ENCODE measurements at regions not wholly inside any gene's neighbourhood (a gene's known extent, or its start where the extent isn't known, plus 50 kb on each side); places are given as distances from the start of the nearest gene placed in this dataset.

DNA sequence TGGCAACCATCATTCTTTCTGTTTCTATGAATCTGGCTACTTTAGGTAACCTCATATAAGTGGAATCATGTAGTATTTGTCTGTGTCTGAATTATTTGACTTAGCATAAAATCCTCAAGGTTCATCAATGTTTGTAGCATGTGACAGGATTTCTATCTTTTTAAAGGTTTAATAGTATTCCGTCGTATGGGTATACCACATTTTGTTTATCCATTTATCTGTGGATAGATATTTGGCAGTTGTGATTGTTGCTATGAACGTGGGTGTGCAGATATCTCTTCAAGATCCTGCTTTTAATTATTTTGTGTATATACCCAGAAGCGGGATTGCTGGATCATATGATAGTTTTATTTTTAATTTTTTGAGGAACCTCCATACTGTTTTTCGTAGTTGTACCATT is 421.7 kb downstream of the PCNX1 start:
- intact Hi-C loops (cut with DNase I), result loop anchor here (5.0 to 10.0 kb wide), 2 partner anchors 194 to 408 kb away; no protein-coding TSS in a partner anchor
- Histone ChIP-seq H3K36me3 (no peaks in the 10 kb centered on the region), H3K27ac (no peak overlapping the region), H3K27me3 (no peaks in the 10 kb centered on the region), H3K4me1 (no peaks in the 10 kb centered on the region), H3K9ac (ENCODE audit: low read depth in 2 of 2, low read length in 2 of 2) (no peak overlapping the region), H3K4me3 (no peak overlapping the region), H3K9me3 (no peaks in the 10 kb centered on the region)
- DNase-seq, result no peak
- TF ChIP-seq, protein P1, sequence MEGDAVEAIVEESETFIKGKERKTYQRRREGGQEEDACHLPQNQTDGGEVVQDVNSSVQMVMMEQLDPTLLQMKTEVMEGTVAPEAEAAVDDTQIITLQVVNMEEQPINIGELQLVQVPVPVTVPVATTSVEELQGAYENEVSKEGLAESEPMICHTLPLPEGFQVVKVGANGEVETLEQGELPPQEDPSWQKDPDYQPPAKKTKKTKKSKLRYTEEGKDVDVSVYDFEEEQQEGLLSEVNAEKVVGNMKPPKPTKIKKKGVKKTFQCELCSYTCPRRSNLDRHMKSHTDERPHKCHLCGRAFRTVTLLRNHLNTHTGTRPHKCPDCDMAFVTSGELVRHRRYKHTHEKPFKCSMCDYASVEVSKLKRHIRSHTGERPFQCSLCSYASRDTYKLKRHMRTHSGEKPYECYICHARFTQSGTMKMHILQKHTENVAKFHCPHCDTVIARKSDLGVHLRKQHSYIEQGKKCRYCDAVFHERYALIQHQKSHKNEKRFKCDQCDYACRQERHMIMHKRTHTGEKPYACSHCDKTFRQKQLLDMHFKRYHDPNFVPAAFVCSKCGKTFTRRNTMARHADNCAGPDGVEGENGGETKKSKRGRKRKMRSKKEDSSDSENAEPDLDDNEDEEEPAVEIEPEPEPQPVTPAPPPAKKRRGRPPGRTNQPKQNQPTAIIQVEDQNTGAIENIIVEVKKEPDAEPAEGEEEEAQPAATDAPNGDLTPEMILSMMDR (IDR thresholded peaks at IDR 0.05), result no peak

DNA sequence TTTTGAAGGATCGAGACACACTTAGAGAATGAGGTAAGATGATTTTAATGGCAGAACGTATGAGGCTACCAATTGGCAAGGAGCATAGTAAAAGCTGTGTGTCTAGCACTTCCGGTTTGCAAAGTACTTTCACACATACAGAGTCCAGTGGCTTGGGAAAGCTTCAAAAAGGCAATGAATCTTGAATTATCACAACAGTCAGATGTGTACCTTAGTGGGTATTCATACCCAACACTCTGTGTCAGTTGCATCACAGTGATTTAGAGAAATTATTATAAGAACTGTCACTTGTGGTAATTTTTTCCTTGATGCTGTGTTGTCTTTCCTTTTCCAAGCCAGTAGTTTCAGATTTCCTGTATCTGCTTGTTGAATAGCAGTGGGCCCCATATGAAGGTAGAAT is 424.1 kb downstream of the PCNX1 start:
- TF ChIP-seq, protein P1 (IDR thresholded peaks at IDR 0.05), result no peak
- Histone ChIP-seq H3K4me1 (no peaks in the 10 kb centered on the region), H3K36me3 (no peaks in the 10 kb centered on the region), H3K9me3 (no peaks in the 10 kb centered on the region), H3K9ac (ENCODE audit: low read depth in 2 of 2, low read length in 2 of 2) (no peak overlapping the region), H3K4me3 (no peak overlapping the region), H3K27ac (no peak overlapping the region), H3K27me3 (no peaks in the 10 kb centered on the region)
- DNase-seq, result no peak
- intact Hi-C loops (cut with DNase I), result no loop called here

DNA sequence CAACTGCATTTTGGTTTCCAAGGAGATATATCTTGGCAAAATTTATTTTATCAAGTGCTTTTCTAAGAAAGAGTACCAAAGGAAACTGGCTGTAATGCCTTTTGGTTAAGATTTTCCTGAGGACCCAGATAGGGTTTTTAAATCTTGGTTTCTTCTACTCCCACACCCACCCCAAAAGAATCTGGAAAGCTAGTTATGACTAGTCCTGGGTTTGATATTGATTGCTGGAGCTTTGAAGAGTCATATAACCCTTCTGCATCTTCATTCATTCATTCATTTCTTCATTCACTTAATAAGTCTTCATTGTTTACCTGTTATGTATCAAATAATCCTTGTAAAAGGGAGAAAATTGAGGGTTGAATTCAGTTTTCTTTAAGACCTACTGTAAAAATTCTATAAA is 425.2 kb downstream of the PCNX1 start:
- no peak overlapping the region for H3K4me3 ChIP-seq
- no peaks in the 10 kb centered on the region for H3K27me3 ChIP-seq
- H3K36me3 ChIP-seq, result no peaks in the 10 kb centered on the region
- H3K27ac ChIP-seq, result no peak overlapping the region
- H3K9me3 ChIP-seq, result no peaks in the 10 kb centered on the region
- H3K4me1 ChIP-seq, result no peaks in the 10 kb centered on the region
- no peak overlapping the region for H3K9ac ChIP-seq (ENCODE audit: low read depth in 2 of 2, low read length in 2 of 2)
- no peak for DNase-seq
- intact Hi-C loops (cut with DNase I), result no loop called here
- TF ChIP-seq, protein P1 (IDR thresholded peaks at IDR 0.05), result no peak

GRCh38 chr14:71333705-71334104 is 426.4 kb downstream of the PCNX1 start:
- no peak overlapping the region for H3K27ac ChIP-seq
- intact Hi-C loops (cut with DNase I), result no loop called here

GRCh38 chr14:71336489-71337192 is 429.4 kb downstream of the PCNX1 start:
- no peaks in the 10 kb centered on the region for H3K36me3 ChIP-seq
- no peaks in the 10 kb centered on the region for H3K9me3 ChIP-seq
- TF ChIP-seq, protein P1 (IDR thresholded peaks at IDR 0.05), result no peak
- no peak overlapping the region for H3K4me3 ChIP-seq
- intact Hi-C loops (cut with DNase I), result no loop called here
- peak overlapping the region; percentile 71 for H3K27ac ChIP-seq
- no peaks in the 10 kb centered on the region for H3K4me1 ChIP-seq
- no peak for DNase-seq
- H3K27me3 ChIP-seq, result no peaks in the 10 kb centered on the region
- peak overlapping the region in 1 of 2 donors; percentile 55 for H3K9ac ChIP-seq (ENCODE audit: low read depth in 2 of 2, low read length in 2 of 2)

More at GRCh38 chr14:71333705-71334104, 426.4 kb downstream of the PCNX1 start:
- no peak overlapping the region for H3K4me3 ChIP-seq
- no peaks in the 10 kb centered on the region for H3K4me1 ChIP-seq
- no peak overlapping the region for H3K9ac ChIP-seq (ENCODE audit: low read depth in 2 of 2, low read length in 2 of 2)
- TF ChIP-seq, protein P1 (IDR thresholded peaks at IDR 0.05), result no peak
- no peaks in the 10 kb centered on the region for H3K27me3 ChIP-seq
- no peak for DNase-seq
- no peaks in the 10 kb centered on the region for H3K36me3 ChIP-seq
- no peaks in the 10 kb centered on the region for H3K9me3 ChIP-seq

Data from colonic mucosa (tissue), 4 donors.